GM13976 (cell line): ENCODE measurements at regions not wholly inside any gene's neighbourhood (a gene's known extent, or its start where the extent isn't known, plus 50 kb on each side); places are given as distances from the start of the nearest gene placed in this dataset.

Experiments used
- DNase-seq: peaks from one replicate; pipeline ENCODE4 v3.0.0; 2012; ENCODE audit warnings: low spot score
- in situ Hi-C: fragments of 300-500 bp; cut with MboI; formaldehyde crosslinking; loops from one replicate; pipeline ENCODE4 v1.12.0; 2022; ENCODE audit warnings: low sequenced_read_pairs, mixed read lengths, inconsistent platforms; ENCODE audit not compliant: unreplicated experiment
- TF ChIP-seq, protein P1 (sequence below): IDR thresholded peaks from 2 replicates; pipeline ENCODE4 v1.5.1; 2012; ENCODE audit warnings: borderline replicate concordance, mild to moderate bottlenecking; ENCODE audit not compliant: insufficient read depth; ENCODE audit errors: extremely low read depth, missing control alignments, control extremely low read depth

DNA sequence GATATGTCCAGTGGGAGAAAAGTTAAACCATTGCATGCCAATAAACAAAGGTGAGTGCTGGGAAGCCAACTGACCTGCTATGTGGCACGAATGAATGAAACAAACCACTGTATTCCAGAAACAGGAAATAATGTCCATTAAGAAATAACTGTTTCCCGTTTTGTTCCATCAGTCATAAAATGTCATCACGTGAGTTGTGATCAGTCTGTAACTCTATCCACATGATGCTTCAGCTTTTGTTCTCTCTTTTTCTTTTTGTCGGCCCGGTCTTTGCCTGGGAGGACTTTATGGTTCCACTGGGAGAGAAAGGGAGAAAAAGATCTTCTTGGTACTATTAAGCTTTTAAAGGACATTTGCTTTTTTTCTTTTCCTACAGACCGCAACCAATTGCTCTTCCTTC, 179.9 kb downstream of the TGFB2 start:
- no peak for DNase-seq
- in situ Hi-C loops, result no loop called here
- TF ChIP-seq, protein P1, sequence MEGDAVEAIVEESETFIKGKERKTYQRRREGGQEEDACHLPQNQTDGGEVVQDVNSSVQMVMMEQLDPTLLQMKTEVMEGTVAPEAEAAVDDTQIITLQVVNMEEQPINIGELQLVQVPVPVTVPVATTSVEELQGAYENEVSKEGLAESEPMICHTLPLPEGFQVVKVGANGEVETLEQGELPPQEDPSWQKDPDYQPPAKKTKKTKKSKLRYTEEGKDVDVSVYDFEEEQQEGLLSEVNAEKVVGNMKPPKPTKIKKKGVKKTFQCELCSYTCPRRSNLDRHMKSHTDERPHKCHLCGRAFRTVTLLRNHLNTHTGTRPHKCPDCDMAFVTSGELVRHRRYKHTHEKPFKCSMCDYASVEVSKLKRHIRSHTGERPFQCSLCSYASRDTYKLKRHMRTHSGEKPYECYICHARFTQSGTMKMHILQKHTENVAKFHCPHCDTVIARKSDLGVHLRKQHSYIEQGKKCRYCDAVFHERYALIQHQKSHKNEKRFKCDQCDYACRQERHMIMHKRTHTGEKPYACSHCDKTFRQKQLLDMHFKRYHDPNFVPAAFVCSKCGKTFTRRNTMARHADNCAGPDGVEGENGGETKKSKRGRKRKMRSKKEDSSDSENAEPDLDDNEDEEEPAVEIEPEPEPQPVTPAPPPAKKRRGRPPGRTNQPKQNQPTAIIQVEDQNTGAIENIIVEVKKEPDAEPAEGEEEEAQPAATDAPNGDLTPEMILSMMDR, result no peak

DNA sequence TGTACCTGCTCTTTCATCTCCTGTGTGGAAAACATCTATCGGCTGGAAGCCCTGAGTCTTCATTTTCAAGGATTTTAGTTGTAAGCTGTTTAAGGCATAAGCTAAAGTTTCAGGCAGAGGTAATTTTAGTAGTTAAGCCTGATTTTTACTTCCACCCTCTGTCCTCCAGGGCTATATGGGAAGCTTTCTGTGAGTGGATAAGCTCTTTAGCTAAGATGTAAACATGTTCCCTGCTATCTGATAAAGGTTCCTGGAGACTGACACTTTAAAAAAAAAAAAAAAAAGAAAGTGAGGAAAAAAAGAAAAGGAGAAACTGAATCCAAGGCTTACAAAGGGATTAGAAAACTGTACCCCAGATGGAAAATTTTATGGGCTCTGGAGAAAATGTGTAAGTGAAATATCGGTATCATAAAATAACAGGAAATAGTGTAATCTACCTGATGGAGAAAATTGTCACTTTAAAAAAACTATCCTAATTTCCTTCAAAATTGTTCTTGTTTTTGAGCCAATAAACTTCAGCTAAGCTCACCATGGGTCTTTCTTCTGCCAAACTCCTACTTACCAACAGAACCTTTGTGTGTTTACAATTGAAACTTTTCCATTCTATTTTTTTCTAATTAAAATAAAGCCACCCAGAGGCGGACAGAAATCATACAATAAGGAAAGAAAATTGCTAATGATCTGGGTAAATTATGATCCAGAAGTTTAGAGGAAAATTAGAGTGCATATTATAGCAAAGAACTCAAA, 180.5 kb downstream of the TGFB2 start:
- in situ Hi-C loops, result no loop called here
- TF ChIP-seq, protein P1, result no peak
- DNase-seq, result no peak

DNA sequence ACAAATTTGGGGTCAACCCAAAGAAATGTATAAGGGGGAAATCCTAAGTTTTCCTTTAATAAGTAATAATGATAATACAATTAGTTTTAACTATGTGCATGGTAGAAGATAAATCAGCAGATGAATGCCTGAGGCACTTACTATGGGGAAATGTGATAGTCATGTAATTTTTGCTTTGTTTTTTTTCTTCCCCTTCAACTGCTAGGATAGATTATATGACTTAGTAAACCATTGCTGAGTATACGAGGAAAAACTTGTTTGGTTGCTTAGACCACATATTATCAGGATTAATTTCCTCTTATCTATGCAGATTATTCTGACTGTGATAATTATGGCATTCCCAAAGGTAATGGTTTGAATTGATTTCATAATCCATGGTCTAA, 181.1 kb downstream of the TGFB2 start:
- in situ Hi-C loops, result no loop called here
- TF ChIP-seq, protein P1, result no peak
- DNase-seq, result no peak

GRCh38 chr1:218527737-218528136, 182.6 kb downstream of the TGFB2 start:
- in situ Hi-C loops, result no loop called here
- no peak for DNase-seq
- TF ChIP-seq, protein P1, result no peak

- TF ChIP-seq, protein P1, result no peak
- in situ Hi-C loops, result no loop called here
- DNase-seq, result no peak
These were observed 184.6 kb downstream of the TGFB2 start for GRCh38 chr1:218529646-218530300.

GRCh38 chr1:218531936-218532335, 186.8 kb downstream of the TGFB2 start:
- no peak for DNase-seq
- in situ Hi-C loops, result no loop called here
- TF ChIP-seq, protein P1, result no peak
